ENCODE measurements at regions not wholly inside any gene's neighbourhood (a gene's known extent, or its start where the extent isn't known, plus 50 kb on each side); places are given as distances from the start of the nearest gene placed in this dataset.

- TF ChIP-seq POLR2AphosphoS5 (IDR thresholded peaks at IDR 0.05; ENCODE audit: insufficient read depth in 1 of 2, low read depth in 1 of 2) (peak in 1 of 2 donors; percentile 52), POLR2A (IDR thresholded peaks at IDR 0.05) (no peak)
- TF ChIP-seq, protein P1, sequence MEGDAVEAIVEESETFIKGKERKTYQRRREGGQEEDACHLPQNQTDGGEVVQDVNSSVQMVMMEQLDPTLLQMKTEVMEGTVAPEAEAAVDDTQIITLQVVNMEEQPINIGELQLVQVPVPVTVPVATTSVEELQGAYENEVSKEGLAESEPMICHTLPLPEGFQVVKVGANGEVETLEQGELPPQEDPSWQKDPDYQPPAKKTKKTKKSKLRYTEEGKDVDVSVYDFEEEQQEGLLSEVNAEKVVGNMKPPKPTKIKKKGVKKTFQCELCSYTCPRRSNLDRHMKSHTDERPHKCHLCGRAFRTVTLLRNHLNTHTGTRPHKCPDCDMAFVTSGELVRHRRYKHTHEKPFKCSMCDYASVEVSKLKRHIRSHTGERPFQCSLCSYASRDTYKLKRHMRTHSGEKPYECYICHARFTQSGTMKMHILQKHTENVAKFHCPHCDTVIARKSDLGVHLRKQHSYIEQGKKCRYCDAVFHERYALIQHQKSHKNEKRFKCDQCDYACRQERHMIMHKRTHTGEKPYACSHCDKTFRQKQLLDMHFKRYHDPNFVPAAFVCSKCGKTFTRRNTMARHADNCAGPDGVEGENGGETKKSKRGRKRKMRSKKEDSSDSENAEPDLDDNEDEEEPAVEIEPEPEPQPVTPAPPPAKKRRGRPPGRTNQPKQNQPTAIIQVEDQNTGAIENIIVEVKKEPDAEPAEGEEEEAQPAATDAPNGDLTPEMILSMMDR (IDR thresholded peaks at IDR 0.05) = no peak
Measured at GRCh38 chr20:48571949-48572847, 255.6 kb downstream of the PREX1 start.
